ENCODE measurements at regions not wholly inside any gene's neighbourhood (a gene's known extent, or its start where the extent isn't known, plus 50 kb on each side); places are given as distances from the start of the nearest gene placed in this dataset.

DNA sequence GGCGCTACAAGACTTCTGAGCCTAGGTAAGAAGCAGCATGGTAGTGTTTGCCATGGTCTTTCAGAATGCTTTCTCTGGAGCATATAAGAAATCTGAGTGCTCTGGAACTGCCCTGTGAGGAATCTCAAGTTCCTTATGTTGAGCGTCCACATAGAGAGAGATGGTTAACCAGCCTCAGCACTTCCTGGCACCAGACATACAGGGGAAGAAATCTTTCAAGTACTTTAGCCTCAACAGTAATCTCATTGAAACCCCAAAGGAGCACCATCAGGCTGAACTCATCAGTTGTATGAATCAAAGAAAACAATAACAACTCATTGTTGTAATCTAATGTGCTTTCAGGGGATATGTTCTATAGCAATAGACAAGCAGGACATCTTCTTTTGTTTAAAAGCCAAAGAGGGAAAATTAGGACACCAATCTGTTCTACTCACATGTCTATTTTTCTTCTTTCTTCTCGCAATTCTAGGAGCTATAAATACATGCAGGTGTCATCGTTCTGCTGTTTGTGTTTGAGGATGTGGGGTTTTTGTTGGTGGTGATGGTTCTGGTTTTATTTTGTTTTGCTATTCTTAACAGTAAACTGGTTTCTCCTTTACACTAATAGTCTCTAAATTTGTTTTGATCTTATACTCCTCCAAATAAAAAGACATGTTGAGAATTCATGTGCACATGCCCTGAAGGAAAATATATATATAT is 1145.0 kb upstream of the LRRN3 start:
- TF ChIP-seq, protein P1, sequence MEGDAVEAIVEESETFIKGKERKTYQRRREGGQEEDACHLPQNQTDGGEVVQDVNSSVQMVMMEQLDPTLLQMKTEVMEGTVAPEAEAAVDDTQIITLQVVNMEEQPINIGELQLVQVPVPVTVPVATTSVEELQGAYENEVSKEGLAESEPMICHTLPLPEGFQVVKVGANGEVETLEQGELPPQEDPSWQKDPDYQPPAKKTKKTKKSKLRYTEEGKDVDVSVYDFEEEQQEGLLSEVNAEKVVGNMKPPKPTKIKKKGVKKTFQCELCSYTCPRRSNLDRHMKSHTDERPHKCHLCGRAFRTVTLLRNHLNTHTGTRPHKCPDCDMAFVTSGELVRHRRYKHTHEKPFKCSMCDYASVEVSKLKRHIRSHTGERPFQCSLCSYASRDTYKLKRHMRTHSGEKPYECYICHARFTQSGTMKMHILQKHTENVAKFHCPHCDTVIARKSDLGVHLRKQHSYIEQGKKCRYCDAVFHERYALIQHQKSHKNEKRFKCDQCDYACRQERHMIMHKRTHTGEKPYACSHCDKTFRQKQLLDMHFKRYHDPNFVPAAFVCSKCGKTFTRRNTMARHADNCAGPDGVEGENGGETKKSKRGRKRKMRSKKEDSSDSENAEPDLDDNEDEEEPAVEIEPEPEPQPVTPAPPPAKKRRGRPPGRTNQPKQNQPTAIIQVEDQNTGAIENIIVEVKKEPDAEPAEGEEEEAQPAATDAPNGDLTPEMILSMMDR (conservative IDR thresholded peaks at IDR 0.05; ENCODE audit: low read depth, low read length), result no peak
- TF ChIP-seq RCOR1 (IDR thresholded peaks at IDR 0.05; ENCODE audit: insufficient replicate concordance, low read length) (no peak), POLR2A (IDR thresholded peaks at IDR 0.05; ENCODE audit: low read depth, low read length) (no peak)
